ENCODE measurements at regions not wholly inside any gene's neighbourhood (a gene's known extent, or its start where the extent isn't known, plus 50 kb on each side); places are given as distances from the start of the nearest gene placed in this dataset.

DNA sequence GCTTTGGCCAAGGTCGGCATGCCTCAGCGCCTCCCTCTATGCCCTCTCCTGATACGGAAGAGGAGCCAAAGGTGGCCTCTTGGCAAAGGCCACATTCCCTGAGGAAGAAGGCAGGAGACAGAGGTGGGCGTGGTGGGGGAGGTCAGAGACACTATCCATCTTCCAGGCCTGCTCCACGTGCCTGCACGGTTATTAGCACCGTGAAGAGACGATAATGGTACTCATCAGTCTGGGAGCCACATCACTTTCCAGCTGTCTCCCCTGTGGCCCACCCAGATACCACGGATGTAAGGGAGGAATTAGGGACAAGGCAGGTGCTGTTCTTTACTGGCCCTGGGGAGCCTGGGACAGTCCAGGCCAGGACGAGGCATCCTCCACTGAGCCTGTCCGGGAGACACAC is 354.3 kb downstream of the MN1 start:
- Histone ChIP-seq H2AFZ (ENCODE audit: low read length) (no peak overlapping the region), H2AK5ac (ENCODE audit: low read depth, low read length) (peak overlapping the region; percentile 85), H4K8ac (ENCODE audit: extremely low read depth, insufficient read depth, low read length) (no peak overlapping the region), H3K23ac (ENCODE audit: insufficient read length) (no peak overlapping the region), H4K20me1 (replicated peaks in 1 of 2; ENCODE audit: control insufficient read depth in 1 of 2, insufficient read depth in 2 of 2, low read length in 2 of 2) (no peaks in the 10 kb centered on the region), H2BK5ac (ENCODE audit: low read depth, low read length) (no peak overlapping the region), H4K91ac (replicated peaks; ENCODE audit: insufficient read length, low read length) (peak overlapping the region; percentile 95), H4K5ac (ENCODE audit: insufficient read length, low read depth, low read length) (no peak overlapping the region), H2BK12ac (ENCODE audit: low read depth, low read length) (peak overlapping the region; percentile 73; the same call in 1 of the 2 replicates), H3K4me1 (replicated peaks in 1 of 4; ENCODE audit: control insufficient read depth in 3 of 4, insufficient read depth in 4 of 4, low read length in 3 of 4) (peaks cover 2 to 19% (median 13%) of the 10 kb centered on the region in 4 experiments), H3K79me2 (ENCODE audit: control insufficient read depth in 1 of 2, insufficient read depth in 2 of 2, low read length in 2 of 2) (no peaks in the 10 kb centered on the region), H3K56ac (replicated peaks; ENCODE audit: insufficient read length, low read depth, low read length) (no peak overlapping the region), H3K27me3 (replicated peaks in 1 of 4; ENCODE audit: control insufficient read depth in 3 of 4, extremely low read depth in 1 of 4, insufficient read depth in 3 of 4, low read length in 3 of 4) (no peaks in the 10 kb centered on the region), H3K79me1 (ENCODE audit: low read depth, low read length) (no peaks in the 10 kb centered on the region), H3K4ac (replicated peaks; ENCODE audit: insufficient read length, low read depth, low read length) (no peak overlapping the region), H3K9ac (replicated peaks in 1 of 4; ENCODE audit: extremely low read depth in 1 of 4, low read depth in 3 of 4, low read length in 3 of 4) (no peak overlapping the region), H3K23me2 (ENCODE audit: low read depth, low read length) (peaks cover 5% of the 10 kb centered on the region; the same call in 1 of the 2 replicates), H3K9me3 (ENCODE audit: insufficient read depth in 2 of 2, low read depth in 1 of 2, low read length in 1 of 2) (0 out of 4 replicates have a peak, but pooled peaks cover 0 to 2% of the 10 kb centered on the region in 2 experiments), H3K27ac (ENCODE audit: low read depth, low read length) (no peak overlapping the region; the same call in 1 of the 2 replicates), H3K18ac (ENCODE audit: extremely low read depth, low read length) (peak overlapping the region; percentile 73; the same call in 1 of the 2 replicates), H3K4me3 (ENCODE audit: extremely low read depth in 1 of 4, insufficient read depth in 2 of 4, low read depth in 3 of 4, low read length in 4 of 4) (no peak overlapping the region), H3K36me3 (ENCODE audit: control insufficient read depth in 2 of 4, insufficient read depth in 4 of 4, low read length in 3 of 4) (no peaks in the 10 kb centered on the region), H3K14ac (ENCODE audit: insufficient read length) (no peak overlapping the region), H3K4me2 (ENCODE audit: insufficient read depth in 1 of 2, low read depth in 2 of 2, low read length in 2 of 2) (no peak overlapping the region), H2BK15ac (ENCODE audit: low read length) (peak overlapping the region; percentile 77; the same call in 1 of the 2 replicates), H2BK120ac (replicated peaks; ENCODE audit: low read depth, low read length) (no peak overlapping the region), H2BK20ac (ENCODE audit: low read length) (peak overlapping the region; percentile 67; the same call in 1 of the 2 replicates)
- no peak for FAIRE-seq
- ChIA-PET CTCF (ENCODE audit: partially characterized antibody) (interaction anchor here (1.0 kb wide), 1 partner anchor 235 kb away, joined by 4 read pairs; no protein-coding TSS in a partner anchor), POLR2A (ENCODE audit: partially characterized antibody) (interaction anchor here (0.6 to 0.8 kb wide), 2 partner anchors 15 to 211 kb away, joined by 3 read pairs; no protein-coding TSS in a partner anchor)
- no peak for DNase-seq (ENCODE audit: low read depth in 1 of 2, low spot score in 2 of 2)
- WGBS, 2 experiments (ENCODE audit: extremely low coverage in 1 of 2, insufficient coverage in 1 of 2, insufficient read length in 1 of 2, insufficient replicate concordance in 2 of 2, low coverage in 1 of 2, low lambda C conversion rate in 2 of 2, missing lambda C conversion rate in 1 of 2), result 91% methylated on average over 11 of the region's 11 CpGs; no CpG with 5 or more reads in 1 of the 2 experiments
- TF ChIP-seq SP4 (IDR thresholded peaks at IDR 0.05; ENCODE audit: low read length), result no peak
- TF ChIP-seq CREB1 (IDR thresholded peaks at IDR 0.05), result no peak
- no peak for TF ChIP-seq SUZ12 (IDR thresholded peaks at IDR 0.05; ENCODE audit: low read length)
- no peak for TF ChIP-seq FOSL1 (IDR thresholded peaks at IDR 0.05; ENCODE audit: insufficient read depth, low read depth, low read length)

Measured in H1 (cell line).